K562 (cell line): ENCODE measurements at regions not wholly inside any gene's neighbourhood (a gene's known extent, or its start where the extent isn't known, plus 50 kb on each side); places are given as distances from the start of the nearest gene placed in this dataset.

Source experiments
- ATAC-seq: fragments of 200-7000 bp; cut with Tn5 transposase; 3 replicates; pipeline ENCODE4 v1.9.1; 2020; ENCODE audit warnings: moderate library complexity
- BruUV-seq: library from RNA; stranded (reverse); fragments of 400-500 nt; replicated peaks from 2 replicates; lab custom pipeline; 2021; lab: Mats Ljungman, UMichigan
- CTCF ChIA-PET: fragments of 300-600 bp; formaldehyde crosslinking; extraction: SDS; loops from one replicate; lab custom pipeline; 2021; ENCODE audit warnings: low intra/inter-chr PET ratio; lab: Yijun Ruan, JAX
- POLR2A ChIA-PET: fragments of 300-600, 350-650 bp; sonication (Branson Sonifier 250); formaldehyde crosslinking; extraction: SDS; loops from one replicate; lab custom pipeline; 2021; ENCODE audit warnings: antibody characterized with exemption, inconsistent platforms; lab: Yijun Ruan, JAX
- DNase-seq, 4 experiments: peaks; one replicate each; pipeline versions ENCODE4 v3.0.0 to v3.0.0-alpha.2; 2011 to 2018; ENCODE audit warnings: low spot score in 3 of 4, mixed read lengths in 3 of 4; ENCODE audit errors: extremely low read depth in 1 of 4
- FAIRE-seq: peaks from 2 replicates; lab custom pipeline; 2011; peaks lifted over from hg19 to GRCh38; lab: Jason Lieb, UNC
- H2AFZ ChIP-seq: 2 replicates; pipeline ENCODE4 v1.6.0; 2011; ENCODE audit warnings: low read depth, low read length, control low read depth, inconsistent platforms
- H3K27ac ChIP-seq: fragments of 200-600 bp; 3 replicates; pipeline ENCODE4 v1.8.0; 2011; ENCODE audit warnings: low read depth, mild to moderate bottlenecking, control low read depth, inconsistent platforms, low read length, moderate library complexity, mixed read lengths; ENCODE audit errors: extremely low read depth
- H3K27me3 ChIP-seq, 2 experiments: fragments of 300-600 bp in 1 of 2; 2 replicates in 1 of 2; 3 replicates in 1 of 2; pipeline versions ENCODE4 v1.6.0 to v1.8.0; 2011; ENCODE audit warnings: inconsistent platforms in 2 of 2, low read length in 2 of 2, mild to moderate bottlenecking in 1 of 2, mixed read lengths in 1 of 2, moderate library complexity in 1 of 2; ENCODE audit not compliant: control insufficient read depth in 2 of 2, insufficient read depth in 2 of 2
- H3K36me3 ChIP-seq: fragments of 300-600 bp; 3 replicates; pipeline ENCODE4 v1.8.0; 2011; ENCODE audit warnings: mild to moderate bottlenecking, low read length, inconsistent platforms; ENCODE audit not compliant: control insufficient read depth, insufficient read depth
- H3K4me1 ChIP-seq, 2 experiments: fragments of 200-600 bp in 1 of 2; replicated peaks in 1 of 2; 2 replicates in 1 of 2; 3 replicates in 1 of 2; pipeline versions ENCODE4 v1.5.1 to v1.8.0; 2011; ENCODE audit warnings: inconsistent platforms in 2 of 2, low read length in 2 of 2, mild to moderate bottlenecking in 1 of 2, mixed read lengths in 1 of 2, moderate library complexity in 1 of 2; ENCODE audit not compliant: control insufficient read depth in 2 of 2, insufficient read depth in 2 of 2
- H3K4me2 ChIP-seq: 2 replicates; pipeline ENCODE4 v1.6.1; 2011; ENCODE audit warnings: low read length, control low read depth, inconsistent platforms, mixed read lengths; ENCODE audit not compliant: insufficient read depth
- H3K4me3 ChIP-seq: fragments of 200-600 bp; sonication (generic), shearing (Covaris generic); 2 replicates; pipeline ENCODE4 v1.5.1; 2016; ENCODE audit warnings: control low read depth, inconsistent platforms
- H3K79me2 ChIP-seq: fragments of 200-600 bp; 3 replicates; pipeline ENCODE4 v1.8.0; 2011; ENCODE audit warnings: low read length, inconsistent platforms; ENCODE audit not compliant: control insufficient read depth, insufficient read depth
- H3K9ac ChIP-seq, 2 experiments: 2 replicates each; pipeline versions ENCODE4 v1.6.0 to v1.6.1; 2011; ENCODE audit warnings: low read depth in 2 of 2, low read length in 2 of 2, control low read depth in 1 of 2, inconsistent platforms in 1 of 2, mild to moderate bottlenecking in 1 of 2, mixed read lengths in 1 of 2; ENCODE audit not compliant: insufficient read depth in 1 of 2
- H3K9me1 ChIP-seq: one replicate; pipeline ENCODE4 v1.6.0; 2011; ENCODE audit warnings: inconsistent platforms, mild to moderate bottlenecking, low read length, moderate library complexity; ENCODE audit not compliant: control insufficient read depth, insufficient read depth
- H3K9me3 ChIP-seq: replicated peaks from 2 replicates; pipeline ENCODE4 v1.5.1; 2011; ENCODE audit warnings: low read depth, low read length, inconsistent platforms; ENCODE audit not compliant: control insufficient read depth, insufficient read depth
- H4K20me1 ChIP-seq: replicated peaks from 2 replicates; pipeline ENCODE4 v1.6.1; 2011; ENCODE audit warnings: low read length, inconsistent platforms, mixed read lengths; ENCODE audit not compliant: control insufficient read depth, insufficient read depth
- ATF6 ChIP-seq: sonication (generic); formaldehyde crosslinking; IDR thresholded peaks from 2 replicates; pipeline ENCODE4 v1.4.0; 2020; ENCODE audit warnings: mild to moderate bottlenecking, missing genetic modification reagents
- BMI1 ChIP-seq: fragments of 150-350 bp; IDR thresholded peaks from 2 replicates; pipeline ENCODE4 v1.6.1; 2014; ENCODE audit warnings: low read length
- CAMTA2 ChIP-seq: fragments of 250-450 bp; sonication (Bioruptor Pico); conservative IDR thresholded peaks from 2 replicates; pipeline ENCODE4 v1.5.1; 2022
- CCNT2 ChIP-seq: IDR thresholded peaks from 2 replicates; pipeline ENCODE4 v1.6.1; 2011; ENCODE audit warnings: borderline replicate concordance, low read depth, mild to moderate bottlenecking, moderate library complexity, mixed read lengths, low read length; ENCODE audit not compliant: insufficient read length; ENCODE audit errors: extremely low read depth
- FOXJ3 ChIP-seq: sonication (generic); formaldehyde crosslinking; IDR thresholded peaks from 2 replicates; pipeline ENCODE4 v1.4.0; 2020; ENCODE audit warnings: mild to moderate bottlenecking, missing genetic modification reagents
- HSF4 ChIP-seq: fragments of 250-450 bp; sonication (Bioruptor Pico); IDR thresholded peaks from 2 replicates; pipeline ENCODE4 v2.1.2; 2022; ENCODE audit warnings: mild to moderate bottlenecking, moderate library complexity, borderline replicate concordance
- RBM17 ChIP-seq: fragments of 200-400 bp; formaldehyde crosslinking; IDR thresholded peaks from 2 replicates; pipeline ENCODE4 v1.6.1; 2017; ENCODE audit warnings: low read depth, mild to moderate bottlenecking, low read length, borderline replicate concordance
- SIN3A ChIP-seq, 2 experiments: fragments of 150-350 bp in 1 of 2; IDR thresholded peaks; 2 replicates each; pipeline ENCODE4 v1.6.1; 2011 to 2016; ENCODE audit warnings: borderline replicate concordance in 2 of 2, low read depth in 2 of 2, low read length in 2 of 2, mild to moderate bottlenecking in 2 of 2, moderate library complexity in 2 of 2; ENCODE audit not compliant: control insufficient read depth in 1 of 2
- SMAD4 ChIP-seq: fragments of 250-450 bp; sonication (Bioruptor Pico); conservative IDR thresholded peaks from 2 replicates; pipeline ENCODE4 v1.8.0; 2021; ENCODE audit warnings: inconsistent platforms, mild to moderate bottlenecking, moderate library complexity
- SP1 ChIP-seq: sonication (generic); formaldehyde crosslinking; IDR thresholded peaks from 2 replicates; pipeline ENCODE4 v1.8.1; 2022; ENCODE audit warnings: mild to moderate bottlenecking, missing genetic modification reagents
- SRSF1 ChIP-seq: fragments of 200-400 bp; formaldehyde crosslinking; IDR thresholded peaks from 2 replicates; pipeline ENCODE4 v1.6.1; 2017; ENCODE audit warnings: mild to moderate bottlenecking, low read depth, low read length, moderate library complexity
- STAT5B ChIP-seq: fragments of 250-450 bp; sonication (Bioruptor Pico); IDR thresholded peaks from 2 replicates; pipeline ENCODE4 v1.8.0; 2021; ENCODE audit warnings: mild to moderate bottlenecking, inconsistent platforms
- TAF7 ChIP-seq: fragments of 450-650 bp; IDR thresholded peaks from 2 replicates; pipeline ENCODE4 v1.6.1; 2016; ENCODE audit warnings: missing genetic modification characterization, missing compliant biosample characterization
- TEAD4 ChIP-seq, 2 experiments: sonication (generic) in 1 of 2; formaldehyde crosslinking in 1 of 2; IDR thresholded peaks; 2 replicates each; pipeline versions ENCODE4 v1.6.1 to v1.8.0; 2012 to 2022; ENCODE audit warnings: borderline replicate concordance in 1 of 2, inconsistent platforms in 1 of 2, low read length in 1 of 2, mild to moderate bottlenecking in 1 of 2, missing genetic modification reagents in 1 of 2
- TFAP4 ChIP-seq: sonication (generic); formaldehyde crosslinking; IDR thresholded peaks from 2 replicates; pipeline ENCODE4 v1.8.0; 2022; ENCODE audit warnings: missing genetic modification reagents, mild to moderate bottlenecking, moderate library complexity, borderline replicate concordance
- TOE1 ChIP-seq, 2 experiments: fragments of 450-650 bp in 1 of 2; sonication (generic) in 1 of 2; formaldehyde crosslinking in 1 of 2; IDR thresholded peaks; 2 replicates each; pipeline versions ENCODE4 v1.7.1 to v1.8.0; 2016 to 2022; ENCODE audit warnings: borderline replicate concordance in 2 of 2, mild to moderate bottlenecking in 2 of 2, antibody characterized with exemption in 1 of 2, inconsistent platforms in 1 of 2, low read depth in 1 of 2, missing genetic modification reagents in 1 of 2, moderate library complexity in 1 of 2
- ZNF146 ChIP-seq: IDR thresholded peaks from one replicate; pipeline ENCODE4 v1.6.1; 2018; ENCODE audit warnings: missing compliant biosample characterization; ENCODE audit not compliant: unreplicated experiment
- WGBS: fragments of 100-300 bp; shearing (Covaris generic); methylation state at CpG from one replicate; pipeline ENCODE4 v1.1.6; 2016; ENCODE audit warnings: low coverage, mixed read lengths; ENCODE audit not compliant: insufficient coverage; ENCODE audit errors: missing lambda C conversion rate; 5-methylcytosine and 5-hydroxymethylcytosine counted together
- in situ Hi-C: fragments of 300-500 bp; cut with MboI; formaldehyde crosslinking; loops from 4 replicates; pipeline ENCODE4 v1.15.0; 2018; ENCODE audit warnings: inconsistent platforms, mixed read lengths
- intact Hi-C: fragments of 100-400 bp; cut with micrococcal nuclease; formaldehyde crosslinking; loops from 2 replicates; pipeline ENCODE4 v1.14.2; 2022

GRCh38 chr5:161219816-161220215, 326.7 kb downstream of the GABRB2 start:
- FAIRE-seq, result no peak
- no TSS peak for BruUV-seq

GRCh38 chr5:161216877-161217276, 329.6 kb downstream of the GABRB2 start:
- no peaks in the 10 kb centered on the region for H3K9me3 ChIP-seq
- H2AFZ ChIP-seq, result no peak overlapping the region
- H3K4me1 ChIP-seq, result no peaks in the 10 kb centered on the region
- in situ Hi-C loops (no loop called here), intact Hi-C loops (no loop called here)
- no TSS peak for BruUV-seq
- H3K27ac ChIP-seq, result no peak overlapping the region
- H3K27me3 ChIP-seq, result no peaks in the 10 kb centered on the region
- ChIA-PET CTCF (no interaction called here), POLR2A (no interaction called here)
- H3K9me1 ChIP-seq, result no peaks in the 10 kb centered on the region
- no peak overlapping the region for H3K4me2 ChIP-seq
- WGBS, result 0% methylated on average over 3 of the region's 3 CpGs
- no peaks in the 10 kb centered on the region for H3K36me3 ChIP-seq
- H3K4me3 ChIP-seq, result no peak overlapping the region
- FAIRE-seq, result no peak
- ATAC-seq, result no peak
- H3K79me2 ChIP-seq, result no peaks in the 10 kb centered on the region
- DNase-seq, result no peak
- H4K20me1 ChIP-seq, result no peaks in the 10 kb centered on the region
- H3K9ac ChIP-seq, result no peak overlapping the region
- TF ChIP-seq SIN3A (IDR thresholded peaks at IDR 0.05; ENCODE audit: borderline replicate concordance in 2 of 2, control insufficient read depth in 1 of 2, low read depth in 2 of 2, low read length in 2 of 2) (no peak), HSF4 (CRISPR knock-in tag) (no peak), BMI1 (no peak), FOXJ3 (CRISPR knock-in tag) (no peak), SRSF1 (no peak), TOE1 (IDR thresholded peaks at IDR 0.05; ENCODE audit: borderline replicate concordance) (no peak), TOE1 (CRISPR knock-in tag; IDR thresholded peaks at IDR 0.05; ENCODE audit: borderline replicate concordance, low read depth) (no peak), CCNT2 (no peak), SP1 (CRISPR knock-in tag) (no peak), ATF6 (CRISPR knock-in tag) (no peak), TFAP4 (no peak)

More at GRCh38 chr5:161219816-161220215, 326.7 kb downstream of the GABRB2 start:
- Histone ChIP-seq H3K27ac (no peak overlapping the region), H4K20me1 (no peaks in the 10 kb centered on the region), H3K79me2 (no peaks in the 10 kb centered on the region), H3K9me3 (no peaks in the 10 kb centered on the region), H3K4me2 (no peak overlapping the region), H3K9me1 (no peaks in the 10 kb centered on the region), H3K9ac (no peak overlapping the region), H3K27me3 (no peaks in the 10 kb centered on the region), H3K4me1 (no peaks in the 10 kb centered on the region), H2AFZ (no peak overlapping the region), H3K36me3 (no peaks in the 10 kb centered on the region), H3K4me3 (no peak overlapping the region)
- CTCF ChIA-PET, result no interaction called here
- WGBS, result 0% methylated on average over 4 of the region's 4 CpGs
- ATAC-seq (no peak), DNase-seq (no peak)
- TF ChIP-seq TEAD4 (IDR thresholded peaks at IDR 0.05; ENCODE audit: low read length), result no peak
- TF ChIP-seq TEAD4 (CRISPR knock-in tag; IDR thresholded peaks at IDR 0.05; ENCODE audit: borderline replicate concordance), result no peak
- no peak for TF ChIP-seq TAF7 (tag)
- no peak for TF ChIP-seq SMAD4 (CRISPR knock-in tag)
- no peak for TF ChIP-seq STAT5B (CRISPR knock-in tag)
- TF ChIP-seq ZNF146 (CRISPR knock-in tag), result no peak
- no peak for TF ChIP-seq RBM17
- no peak for TF ChIP-seq CAMTA2 (CRISPR knock-in tag)
- intact Hi-C loops, result no loop called here
- in situ Hi-C loops, result no loop called here
- POLR2A ChIA-PET, result no interaction called here
